ENCODE measurements at regions not wholly inside any gene's neighbourhood (a gene's known extent, or its start where the extent isn't known, plus 50 kb on each side); places are given as distances from the start of the nearest gene placed in this dataset.

- Histone ChIP-seq H3F3A (replicated peaks; ENCODE audit: insufficient read depth) (no peaks in the 10 kb centered on the region), H3K9me3 (no peaks in the 10 kb centered on the region), H3K27ac (ENCODE audit: low read depth in 2 of 2, low read length in 1 of 2) (no peak overlapping the region), H3K36me3 (replicated peaks in 1 of 2; ENCODE audit: control insufficient read depth in 1 of 2, insufficient read depth in 2 of 2, low read length in 1 of 2) (no peaks in the 10 kb centered on the region), H3K9me2 (no peaks in the 10 kb centered on the region), H3K27me3 (ENCODE audit: insufficient read depth) (no peaks in the 10 kb centered on the region), H3K79me2 (ENCODE audit: insufficient read depth) (no peaks in the 10 kb centered on the region), H3K4me3 (ENCODE audit: low read depth in 2 of 2, low read length in 1 of 2) (no peak overlapping the region), H2AFZ (ENCODE audit: low read depth) (no peak overlapping the region), H4K20me1 (ENCODE audit: insufficient read depth) (no peaks in the 10 kb centered on the region), H3K9ac (no peak overlapping the region), H3K4me1 (ENCODE audit: control insufficient read depth in 1 of 2, insufficient read depth in 2 of 2, low read depth in 1 of 2, low read length in 1 of 2) (peaks cover 0 to 7% of the 10 kb centered on the region in 2 experiments; a peak in 1 of 4 replicates), H3K4me2 (no peak overlapping the region)
- TF ChIP-seq RXRA (IDR thresholded peaks at IDR 0.05; ENCODE audit: borderline replicate concordance, low read depth) (no peak), EZH2phosphoT487 (IDR thresholded peaks at IDR 0.05; ENCODE audit: borderline replicate concordance, low read depth) (no peak), EP300 (IDR thresholded peaks at IDR 0.05; ENCODE audit: borderline replicate concordance in 1 of 2, low read depth in 1 of 2, low read length in 1 of 2) (no peak), ELF1 (IDR thresholded peaks at IDR 0.05) (no peak), NRF1 (IDR thresholded peaks at IDR 0.05; ENCODE audit: low read depth, low read length) (no peak), TEAD4 (IDR thresholded peaks at IDR 0.05; ENCODE audit: borderline replicate concordance, insufficient read depth) (no peak), RCOR1 (IDR thresholded peaks at IDR 0.05; ENCODE audit: low read length) (no peak), YY1 (IDR thresholded peaks at IDR 0.05; ENCODE audit: low read depth) (no peak), NFIC (IDR thresholded peaks at IDR 0.05; ENCODE audit: borderline replicate concordance) (no peak)
- POLR2A ChIA-PET = no interaction called here
- no peak for DNase-seq
- WGBS (ENCODE audit: low lambda C conversion rate) = 57% methylated on average over 11 of the region's 12 CpGs
- CTCF ChIA-PET = no interaction called here
Measured at GRCh38 chr11:127627629-127628457, 627.3 kb upstream of the KIRREL3 start.

GRCh38 chr11:127627204-127627603, 626.6 kb upstream of the KIRREL3 start:
- no peaks in the 10 kb centered on the region for H3K27me3 ChIP-seq (ENCODE audit: insufficient read depth)
- POLR2A ChIA-PET = no interaction called here
- no peaks in the 10 kb centered on the region for H3K36me3 ChIP-seq (replicated peaks in 1 of 2; ENCODE audit: control insufficient read depth in 1 of 2, insufficient read depth in 2 of 2, low read length in 1 of 2)
- no peak overlapping the region for H3K4me3 ChIP-seq (ENCODE audit: low read depth in 2 of 2, low read length in 1 of 2)
- no peaks in the 10 kb centered on the region for H4K20me1 ChIP-seq (ENCODE audit: insufficient read depth)
- no peaks in the 10 kb centered on the region for H3K9me2 ChIP-seq
- no peaks in the 10 kb centered on the region for H3F3A ChIP-seq (replicated peaks; ENCODE audit: insufficient read depth)
- 25% methylated on average over 1 of the region's 1 CpG for WGBS (ENCODE audit: low lambda C conversion rate)
- H3K79me2 ChIP-seq (ENCODE audit: insufficient read depth) = no peaks in the 10 kb centered on the region
- H3K27ac ChIP-seq (ENCODE audit: low read depth in 2 of 2, low read length in 1 of 2) = no peak overlapping the region
- CTCF ChIA-PET = no interaction called here
- H2AFZ ChIP-seq (ENCODE audit: low read depth) = no peak overlapping the region
- H3K4me1 ChIP-seq (ENCODE audit: control insufficient read depth in 1 of 2, insufficient read depth in 2 of 2, low read depth in 1 of 2, low read length in 1 of 2) = peaks cover 0 to 7% of the 10 kb centered on the region in 2 experiments; a peak in 1 of 4 replicates
- TF ChIP-seq MEF2A (IDR thresholded peaks at IDR 0.05; ENCODE audit: borderline replicate concordance, low read depth) = no peak
- no peak for TF ChIP-seq EP300 (IDR thresholded peaks at IDR 0.05; ENCODE audit: borderline replicate concordance in 1 of 2, low read depth in 1 of 2, low read length in 1 of 2)
- H3K4me2 ChIP-seq = no peak overlapping the region
- no peaks in the 10 kb centered on the region for H3K9me3 ChIP-seq
- DNase-seq = no peak
- H3K9ac ChIP-seq = no peak overlapping the region

GRCh38 chr11:127625402-127625801, 624.8 kb upstream of the KIRREL3 start:
- no peak for DNase-seq
- Histone ChIP-seq H3K9me3 (no peaks in the 10 kb centered on the region), H3K4me1 (ENCODE audit: control insufficient read depth in 1 of 2, insufficient read depth in 2 of 2, low read depth in 1 of 2, low read length in 1 of 2) (peaks cover 0 to 7% of the 10 kb centered on the region in 2 experiments; a peak in 1 of 4 replicates), H3K79me2 (ENCODE audit: insufficient read depth) (no peaks in the 10 kb centered on the region), H3K27me3 (ENCODE audit: insufficient read depth) (no peaks in the 10 kb centered on the region), H3F3A (replicated peaks; ENCODE audit: insufficient read depth) (no peaks in the 10 kb centered on the region), H3K36me3 (replicated peaks in 1 of 2; ENCODE audit: control insufficient read depth in 1 of 2, insufficient read depth in 2 of 2, low read length in 1 of 2) (no peaks in the 10 kb centered on the region), H2AFZ (ENCODE audit: low read depth) (no peak overlapping the region), H3K9ac (no peak overlapping the region), H4K20me1 (ENCODE audit: insufficient read depth) (no peaks in the 10 kb centered on the region), H3K27ac (ENCODE audit: low read depth in 2 of 2, low read length in 1 of 2) (no peak overlapping the region), H3K9me2 (no peaks in the 10 kb centered on the region), H3K4me2 (no peak overlapping the region), H3K4me3 (ENCODE audit: low read depth in 2 of 2, low read length in 1 of 2) (no peak overlapping the region)
- CTCF ChIA-PET = interaction anchor here (1.2 kb wide), 1 partner anchor 132 kb away, joined by 3 read pairs; no protein-coding TSS in a partner anchor
- POLR2A ChIA-PET = no interaction called here
- WGBS (ENCODE audit: low lambda C conversion rate) = 38% methylated on average over 3 of the region's 3 CpGs
- no peak for TF ChIP-seq MXI1 (IDR thresholded peaks at IDR 0.05; ENCODE audit: low read depth, low read length)
- no peak for TF ChIP-seq GABPA (IDR thresholded peaks at IDR 0.05; ENCODE audit: low read depth)
- TF ChIP-seq CTCF (IDR thresholded peaks at IDR 0.05) = no peak
- no peak for TF ChIP-seq FOXM1 (IDR thresholded peaks at IDR 0.05; ENCODE audit: low read depth)
- no peak for TF ChIP-seq RXRA (IDR thresholded peaks at IDR 0.05; ENCODE audit: borderline replicate concordance, low read depth)
- no peak for TF ChIP-seq RFX5 (IDR thresholded peaks at IDR 0.05; ENCODE audit: low read length)
- TF ChIP-seq TEAD4 (IDR thresholded peaks at IDR 0.05; ENCODE audit: borderline replicate concordance, insufficient read depth) = no peak
- no peak for TF ChIP-seq RAD21 (IDR thresholded peaks at IDR 0.05; ENCODE audit: low read length)
- TF ChIP-seq USF2 (IDR thresholded peaks at IDR 0.05; ENCODE audit: borderline replicate concordance, low read depth, low read length) = no peak
- no peak for TF ChIP-seq GATA2 (CRISPR knock-in tag; IDR thresholded peaks at IDR 0.05)
- no peak for TF ChIP-seq ELF1 (IDR thresholded peaks at IDR 0.05)

Data from SK-N-SH (cell line).